HG02623 (cell line): ENCODE measurements at regions not wholly inside any gene's neighbourhood (a gene's known extent, or its start where the extent isn't known, plus 50 kb on each side); places are given as distances from the start of the nearest gene placed in this dataset.
"Not testable (repeated sequence)": the region's sequence is repeated elsewhere in the genome, so short reads cannot be mapped to it uniquely, and the experiment has no call there.

Source experiments
- ATAC-seq: cut with Tn5 transposase; IDR thresholded peaks from one replicate; pipeline ENCODE4 v1.9.1; 2021; ENCODE audit warnings: moderate library complexity; ENCODE audit not compliant: unreplicated experiment

GRCh38 chr2:125324273-125324672, 1299.2 kb downstream of the CNTNAP5 start:
- no peak for ATAC-seq

GRCh38 chr2:125330133-125330532, 1305.0 kb downstream of the CNTNAP5 start:
- peak; percentile 87 for ATAC-seq

- no peak for ATAC-seq
Observed at GRCh38 chr2:125341353-125341752, 1314.6 kb upstream of the GYPC start.

- ATAC-seq, result not testable (repeated sequence)
Observed at GRCh38 chr2:125353542-125353941, 1302.4 kb upstream of the GYPC start.

GRCh38 chr2:125364192-125364983, 1291.6 kb upstream of the GYPC start:
- no peak for ATAC-seq

GRCh38 chr2:125364984-125365265, 1291.0 kb upstream of the GYPC start:
- ATAC-seq, result no peak

GRCh38 chr2:125371867-125372266, 1284.1 kb upstream of the GYPC start:
- no peak for ATAC-seq

- ATAC-seq, result no peak
Observed at GRCh38 chr2:125373293-125373692, 1282.7 kb upstream of the GYPC start.

- ATAC-seq, result no peak
Observed at GRCh38 chr2:125386074-125386473, 1269.9 kb upstream of the GYPC start.

- ATAC-seq, result peak; percentile 82
Observed at GRCh38 chr2:125397535-125398251, 1258.3 kb upstream of the GYPC start.

GRCh38 chr2:125398738-125399524, 1257.0 kb upstream of the GYPC start:
- peak; percentile 29 for ATAC-seq

GRCh38 chr2:125405816-125406215, 1250.1 kb upstream of the GYPC start:
- ATAC-seq, result no peak

- no peak for ATAC-seq
Observed at GRCh38 chr2:125408874-125409538, 1247.0 kb upstream of the GYPC start.

GRCh38 chr2:125418483-125418882, 1237.5 kb upstream of the GYPC start:
- no peak for ATAC-seq

GRCh38 chr2:125422198-125422770, 1233.7 kb upstream of the GYPC start:
- ATAC-seq, result not testable (repeated sequence)

- ATAC-seq, result no peak
Observed at GRCh38 chr2:125424266-125424785, 1231.6 kb upstream of the GYPC start.

- no peak for ATAC-seq
Observed at GRCh38 chr2:125427721-125428315, 1228.1 kb upstream of the GYPC start.

GRCh38 chr2:125444106-125444505, 1211.9 kb upstream of the GYPC start:
- no peak for ATAC-seq

- no peak for ATAC-seq
Observed at GRCh38 chr2:125445495-125445894, 1210.5 kb upstream of the GYPC start.

- no peak for ATAC-seq
Observed at GRCh38 chr2:125450092-125450491, 1205.9 kb upstream of the GYPC start.
